ENCODE measurements at regions not wholly inside any gene's neighbourhood (a gene's known extent, or its start where the extent isn't known, plus 50 kb on each side); places are given as distances from the start of the nearest gene placed in this dataset.

GRCh38 chr5:158117467-158118160 is 258.7 kb upstream of the CLINT1 start:
- DNase-seq (ENCODE audit: low spot score): no peak

GRCh38 chr5:158116965-158117364 is 258.0 kb upstream of the CLINT1 start:
- no peak for DNase-seq (ENCODE audit: low spot score)

GRCh38 chr5:158115468-158115867 is 256.5 kb upstream of the CLINT1 start:
- no peak for DNase-seq (ENCODE audit: low spot score)

DNA sequence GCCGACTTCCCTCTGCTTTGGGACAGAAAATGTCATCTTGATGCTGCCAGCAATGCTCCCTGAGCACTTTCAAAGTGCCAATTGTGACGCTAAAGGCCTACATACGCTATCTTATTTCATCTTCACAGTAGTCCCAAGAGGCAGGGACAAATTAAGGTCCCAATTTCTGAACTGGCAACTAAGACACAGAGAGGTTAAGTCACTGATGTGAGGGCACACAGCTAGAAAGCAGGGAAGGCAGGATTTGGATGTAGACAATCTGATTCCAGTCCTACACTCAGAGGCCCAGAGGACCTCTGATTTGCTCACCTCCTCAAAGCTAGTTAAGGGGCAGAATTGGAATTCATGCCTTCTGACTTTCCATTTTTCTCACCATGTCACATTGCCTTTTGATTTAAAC is 249.2 kb upstream of the CLINT1 start:
- DNase-seq (ENCODE audit: low spot score): no peak

- no peak for DNase-seq (ENCODE audit: low spot score)
Observed at GRCh38 chr5:158100373-158100888, 241.5 kb upstream of the CLINT1 start.

GRCh38 chr5:158099571-158100105 is 240.7 kb upstream of the CLINT1 start:
- no peak for DNase-seq (ENCODE audit: low spot score)

GRCh38 chr5:158096835-158097234 is 237.9 kb upstream of the CLINT1 start:
- DNase-seq (ENCODE audit: low spot score): no peak

DNA sequence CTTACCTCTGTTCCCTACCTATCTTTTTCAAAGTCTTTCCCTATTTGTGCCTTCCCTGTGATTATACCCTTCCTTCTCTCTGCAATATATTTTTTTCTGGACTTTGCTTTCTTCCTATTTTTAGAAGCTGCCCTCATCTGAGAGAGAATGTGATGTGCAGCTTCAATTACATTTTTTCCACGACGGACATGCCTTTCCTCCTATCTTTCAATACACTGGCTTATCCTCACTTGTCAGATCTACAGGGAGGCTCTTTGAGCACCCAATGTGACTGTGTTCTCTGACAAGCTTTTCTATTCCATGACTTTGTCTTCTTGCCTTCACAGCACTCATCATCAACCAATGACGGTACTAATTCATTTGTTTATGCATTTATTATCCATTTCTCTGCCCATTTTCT is 227.9 kb upstream of the CLINT1 start:
- DNase-seq (ENCODE audit: low spot score): no peak

- DNase-seq (ENCODE audit: low spot score): no peak
Observed at GRCh38 chr5:158084292-158084691, 225.3 kb upstream of the CLINT1 start.

- no peak for DNase-seq (ENCODE audit: low spot score)
Observed at GRCh38 chr5:158082696-158083287, 223.8 kb upstream of the CLINT1 start.

- DNase-seq (ENCODE audit: low spot score): no peak
Observed at GRCh38 chr5:158080112-158080511, 221.2 kb upstream of the CLINT1 start.

DNA sequence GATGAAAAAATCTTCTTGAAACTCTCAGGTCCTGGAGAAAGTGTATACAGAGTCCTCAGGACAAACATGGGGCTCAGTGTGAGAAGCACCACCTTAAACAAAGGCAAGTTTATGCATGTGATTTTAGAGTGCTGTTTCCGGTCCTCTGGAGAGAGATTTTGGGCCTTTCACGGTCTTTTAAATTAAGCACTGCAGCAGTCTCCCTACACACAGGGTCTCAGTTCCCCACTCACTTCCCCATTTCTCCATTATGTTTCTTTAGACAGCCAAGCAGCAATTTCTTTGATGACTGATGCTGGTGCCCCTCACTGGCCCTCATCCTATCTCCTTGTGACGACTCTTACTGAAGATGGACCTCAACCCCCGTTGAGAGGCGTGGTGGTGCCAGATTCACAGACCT is 220.2 kb upstream of the CLINT1 start:
- no peak for DNase-seq (ENCODE audit: low spot score)

DNA sequence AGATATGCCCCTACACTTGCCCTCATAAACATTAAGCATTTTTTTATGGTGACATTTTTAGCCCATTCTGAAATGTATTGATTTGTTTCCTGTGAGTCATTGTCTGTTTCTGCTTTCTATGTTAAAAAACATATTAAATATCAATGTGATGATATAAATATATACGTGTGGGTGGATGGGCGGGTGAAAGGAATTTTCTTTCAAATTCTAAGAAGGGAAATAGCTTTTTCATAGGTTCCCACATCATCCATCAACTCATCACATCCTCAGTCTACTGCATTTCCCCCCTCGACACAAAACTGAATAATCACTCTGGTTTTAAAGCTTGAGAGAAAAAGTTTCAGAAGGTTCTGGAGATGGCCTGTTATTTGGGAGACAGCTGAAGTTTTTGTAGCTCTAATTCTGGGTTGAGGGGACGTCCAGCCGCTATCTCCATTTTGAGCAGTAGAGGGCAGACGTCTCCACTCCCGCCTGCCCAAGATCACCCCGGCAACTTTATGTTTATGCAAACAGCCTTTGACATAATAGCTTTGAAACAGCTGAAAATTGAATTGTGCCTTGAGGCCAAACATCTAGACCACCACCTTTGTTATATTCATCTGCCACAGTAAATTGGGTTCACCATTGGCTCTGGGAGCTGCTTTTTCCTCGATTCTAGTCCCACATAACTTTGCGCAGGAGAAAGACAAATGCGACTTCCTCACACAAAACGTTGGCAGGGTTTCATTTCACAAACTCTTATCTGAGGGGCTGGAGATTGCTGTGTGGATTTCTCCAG is 216.2 kb upstream of the CLINT1 start:
- peak; percentile 89 for DNase-seq (ENCODE audit: low spot score)

DNA sequence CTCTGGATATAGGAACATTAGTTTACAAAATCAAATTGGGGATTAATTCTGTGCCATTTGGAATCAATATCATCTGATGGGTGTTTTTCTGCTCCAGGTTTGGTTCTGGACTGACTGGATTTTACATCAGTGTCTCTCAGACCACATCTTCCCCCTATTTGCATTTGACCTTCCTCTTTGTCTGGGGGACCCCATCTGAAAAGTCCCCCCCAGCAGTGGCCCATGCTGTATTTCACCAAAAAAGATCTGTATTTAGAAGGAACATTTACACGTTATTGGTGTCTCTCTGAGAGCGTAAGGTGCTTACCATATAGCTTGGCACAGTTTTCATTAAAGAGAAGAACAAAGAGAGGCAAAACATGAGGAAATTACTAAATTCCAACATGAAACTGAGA is 215.6 kb upstream of the CLINT1 start:
- DNase-seq (ENCODE audit: low spot score): no peak

- DNase-seq (ENCODE audit: low spot score): no peak
Observed at GRCh38 chr5:158070859-158071258, 211.9 kb upstream of the CLINT1 start.

GRCh38 chr5:158069838-158070237 is 210.9 kb upstream of the CLINT1 start:
- no peak for DNase-seq (ENCODE audit: low spot score)

DNA sequence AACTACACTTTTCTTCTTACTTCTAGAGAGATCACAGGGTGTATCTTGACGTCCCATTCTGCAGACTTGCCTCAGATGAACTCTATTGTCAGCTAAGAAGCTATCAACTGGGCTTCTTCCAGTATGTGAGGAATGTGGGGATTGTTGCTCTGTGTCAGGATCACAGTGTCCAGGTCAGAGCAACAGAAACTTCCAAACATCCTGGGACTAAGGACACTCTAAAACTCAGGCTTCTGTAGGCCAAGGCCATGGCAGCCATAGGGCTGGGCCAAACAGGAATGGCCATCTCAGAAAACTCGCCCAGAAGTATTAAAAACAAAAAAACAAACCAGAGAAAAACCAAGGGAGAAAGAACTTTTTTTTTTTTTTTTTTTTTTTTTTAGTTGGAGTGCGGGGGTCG is 210.0 kb upstream of the CLINT1 start:
- no peak for DNase-seq (ENCODE audit: low spot score)

GRCh38 chr5:158066076-158066475 is 207.1 kb upstream of the CLINT1 start:
- DNase-seq (ENCODE audit: low spot score): no peak

DNA sequence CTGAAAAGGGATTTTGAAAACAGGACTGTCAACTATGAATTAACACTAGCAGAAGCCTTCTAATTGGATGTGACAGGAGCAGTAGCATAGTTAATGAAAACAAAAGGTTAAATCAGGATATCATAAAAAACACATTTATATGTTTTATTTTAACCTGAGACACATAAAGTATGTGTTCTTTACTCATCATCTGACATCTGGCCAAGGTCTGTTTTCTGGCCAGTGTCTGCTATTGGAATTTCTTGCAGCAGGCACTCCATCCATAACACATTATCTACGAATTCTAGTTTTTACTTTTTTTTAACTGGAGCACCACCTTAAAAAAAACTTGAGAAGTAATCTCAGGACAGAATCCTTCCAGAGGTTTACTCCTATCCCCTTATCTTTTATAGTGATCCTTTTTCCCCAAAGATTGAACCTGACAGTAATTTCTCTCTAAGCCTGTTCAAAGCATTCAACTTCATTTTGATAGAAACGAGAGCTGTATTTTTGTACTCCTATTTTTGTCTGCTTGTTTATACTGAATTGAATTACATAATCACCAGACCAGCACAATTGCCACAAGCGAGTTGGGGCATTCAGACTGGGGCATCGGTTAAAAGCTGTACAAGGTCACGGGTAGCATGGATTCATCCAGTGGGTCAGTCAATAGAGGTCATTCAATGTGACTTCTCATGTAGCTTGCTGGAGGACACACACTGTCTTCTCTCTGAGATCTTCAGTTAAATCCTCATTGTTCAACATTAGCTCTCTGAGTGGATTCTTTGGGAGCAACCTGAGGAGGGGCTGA is 205.6 kb upstream of the CLINT1 start:
- no peak for DNase-seq (ENCODE audit: low spot score)

DNA sequence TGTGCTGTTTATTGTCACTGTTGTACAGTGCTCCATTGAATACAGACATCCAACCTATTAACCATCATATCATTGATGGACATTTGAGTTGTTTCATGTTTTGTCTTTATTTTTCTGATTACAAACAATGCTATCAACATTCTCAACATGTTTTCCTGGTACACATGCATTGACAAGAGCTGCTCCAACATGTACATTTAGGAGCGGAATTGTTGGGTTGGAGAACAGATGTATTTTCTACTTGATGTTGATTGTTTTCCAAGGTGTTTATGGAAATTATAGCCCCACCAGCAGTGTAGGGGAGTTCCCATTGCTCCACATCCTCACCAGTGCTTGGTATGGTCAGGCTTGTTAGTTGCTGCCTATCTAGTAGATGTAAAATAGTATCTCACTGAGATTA is 204.1 kb upstream of the CLINT1 start:
- no peak for DNase-seq (ENCODE audit: low spot score)

GRCh38 chr5:158061451-158061850 is 202.5 kb upstream of the CLINT1 start:
- no peak for DNase-seq (ENCODE audit: low spot score)

GRCh38 chr5:158060212-158060611 is 201.3 kb upstream of the CLINT1 start:
- DNase-seq (ENCODE audit: low spot score): no peak

All from NAMALWA (cell line).